ENCODE measurements at regions not wholly inside any gene's neighbourhood (a gene's known extent, or its start where the extent isn't known, plus 50 kb on each side); places are given as distances from the start of the nearest gene placed in this dataset.

DNA sequence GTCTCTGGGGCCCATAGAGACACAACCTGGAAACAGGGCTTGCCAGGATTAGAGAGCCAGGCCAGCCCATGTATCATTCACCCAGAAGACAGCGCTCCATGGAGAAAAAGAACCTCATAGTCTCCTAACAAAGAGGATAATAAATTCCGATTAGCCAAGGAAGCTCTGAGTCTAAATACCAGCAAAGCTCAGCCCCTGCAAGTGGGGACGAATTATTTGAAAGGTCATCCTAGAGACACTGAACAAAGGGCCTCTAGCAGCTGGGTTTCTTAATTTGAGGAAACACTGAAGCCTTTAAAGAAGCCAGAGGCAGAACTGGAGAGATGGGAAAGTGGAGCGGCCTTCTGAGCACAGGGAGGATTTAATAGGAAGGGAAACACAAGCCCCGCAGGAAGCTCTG lies 287.1 kb upstream of the ZNF462 start:
- DNase-seq = no peak

DNA sequence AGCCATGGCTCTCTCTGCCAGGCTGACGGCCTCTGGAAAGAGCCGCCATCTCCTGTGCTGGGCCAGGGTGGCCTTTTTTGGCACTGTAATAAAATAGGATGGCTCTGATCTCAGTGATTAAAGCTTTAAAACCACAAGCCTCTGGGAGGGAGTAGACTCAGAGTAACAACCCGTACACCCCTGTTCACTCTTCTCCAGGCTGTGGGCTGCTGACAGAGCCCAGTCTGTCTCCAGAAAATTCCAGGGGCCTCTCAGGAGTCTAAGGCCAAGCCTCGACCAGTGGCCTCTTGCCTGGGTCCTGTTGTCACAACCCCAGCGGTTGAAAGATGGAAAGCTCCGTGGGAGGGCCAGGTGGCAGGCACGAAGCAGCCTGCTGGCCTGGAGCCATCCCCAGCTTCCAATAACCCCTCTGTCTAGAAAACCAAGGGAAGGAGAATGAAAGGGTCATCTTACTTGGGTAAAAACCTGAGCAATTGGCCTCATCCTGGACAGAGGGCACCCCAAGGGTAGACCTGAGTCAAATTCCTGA lies 286.7 kb upstream of the ZNF462 start:
- DNase-seq = no peak

DNA sequence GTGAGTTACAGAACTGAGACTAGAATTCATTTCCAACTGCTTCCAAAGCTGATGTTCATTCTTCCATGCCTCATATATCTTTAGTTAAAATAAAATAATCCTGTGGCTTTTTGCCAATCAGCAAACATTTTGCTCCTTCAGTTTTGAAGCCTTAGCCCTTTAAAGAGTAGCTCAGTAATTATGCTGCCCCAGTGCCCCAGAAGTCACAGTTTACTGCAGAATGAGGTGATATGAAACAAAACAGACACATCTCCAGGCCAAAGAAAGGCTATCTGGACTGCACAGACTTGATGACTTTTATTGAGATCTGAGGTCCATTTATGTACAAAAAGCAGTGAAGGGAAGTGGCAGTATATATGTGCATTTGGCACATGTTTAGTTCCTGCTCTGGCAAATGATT lies 285.8 kb upstream of the ZNF462 start:
- no peak for DNase-seq

DNA sequence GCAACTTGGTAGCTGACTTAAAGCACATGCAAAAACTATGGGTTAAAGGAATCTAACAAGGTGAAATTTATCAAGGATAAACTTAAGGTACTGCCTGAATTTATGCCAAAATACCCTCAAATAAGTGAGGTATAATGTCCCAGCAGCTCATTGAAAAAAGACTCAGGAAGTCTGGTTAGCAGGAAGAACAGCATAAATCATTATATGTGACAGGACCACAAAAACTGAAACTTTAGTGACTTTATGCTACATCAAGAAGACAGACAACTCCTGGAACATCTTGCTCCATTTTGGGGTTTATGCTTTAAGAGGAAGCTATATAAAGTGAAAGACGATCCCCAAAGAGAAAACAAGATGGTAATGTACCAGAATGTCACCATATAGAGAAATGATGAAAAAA lies 282.4 kb upstream of the ZNF462 start:
- DNase-seq = no peak

DNA sequence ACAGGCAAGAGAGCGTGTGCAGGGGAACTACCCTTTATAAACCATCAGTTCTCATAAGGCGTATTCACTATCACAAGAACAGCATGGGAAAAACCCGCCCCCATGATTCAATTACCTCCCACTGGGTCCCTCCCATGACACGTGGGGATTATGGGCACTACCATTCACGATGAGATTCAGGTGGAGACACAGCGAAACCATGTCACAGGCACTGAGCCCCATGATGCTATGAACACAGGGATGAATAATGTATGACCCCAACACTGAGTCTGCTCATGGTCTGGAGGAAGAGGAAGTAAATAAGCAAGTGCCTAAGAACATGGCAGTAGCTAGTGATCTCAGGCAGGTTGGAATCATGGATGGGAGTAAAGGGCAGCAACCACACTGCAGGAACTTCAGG lies 281.0 kb upstream of the ZNF462 start:
- DNase-seq = no peak

DNA sequence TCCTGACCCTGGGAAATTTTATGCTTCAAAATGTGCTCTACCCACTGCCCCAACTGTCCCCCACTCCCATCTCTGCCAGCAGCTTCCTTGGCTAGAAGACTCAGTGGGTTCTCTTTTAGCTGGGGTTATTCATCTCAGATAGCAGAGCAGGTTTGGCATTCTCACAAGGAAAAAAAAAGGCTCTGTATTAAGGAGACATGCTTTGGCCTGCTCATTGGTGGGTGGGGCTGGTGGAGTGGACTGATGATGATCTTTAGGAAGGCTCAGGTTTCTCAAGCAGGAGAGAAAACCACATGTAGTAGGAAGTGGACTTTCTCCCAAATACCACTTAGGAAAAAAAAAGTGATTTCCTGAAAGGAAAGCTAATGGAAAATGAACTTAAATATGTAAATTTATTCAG lies 279.2 kb upstream of the ZNF462 start:
- no peak for DNase-seq

DNA sequence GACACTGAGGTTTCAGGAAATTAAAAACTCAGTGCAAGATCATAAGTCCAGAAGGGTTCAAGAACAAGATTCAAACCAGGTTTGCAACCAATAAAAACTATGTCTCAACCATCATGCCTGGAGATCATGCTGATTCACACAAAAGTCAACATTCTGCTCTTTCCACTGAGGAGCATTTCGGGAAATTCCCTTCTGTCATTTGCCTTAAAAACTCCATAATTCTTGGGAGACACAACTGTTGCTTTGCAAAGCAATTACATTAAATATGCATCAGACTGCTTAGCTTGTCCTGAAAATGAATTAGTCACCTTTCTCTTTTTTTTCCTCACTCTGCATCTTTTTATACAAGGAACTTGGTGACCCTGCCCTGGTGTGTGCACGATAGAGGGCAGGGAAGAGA lies 275.9 kb upstream of the ZNF462 start:
- no peak for DNase-seq

DNA sequence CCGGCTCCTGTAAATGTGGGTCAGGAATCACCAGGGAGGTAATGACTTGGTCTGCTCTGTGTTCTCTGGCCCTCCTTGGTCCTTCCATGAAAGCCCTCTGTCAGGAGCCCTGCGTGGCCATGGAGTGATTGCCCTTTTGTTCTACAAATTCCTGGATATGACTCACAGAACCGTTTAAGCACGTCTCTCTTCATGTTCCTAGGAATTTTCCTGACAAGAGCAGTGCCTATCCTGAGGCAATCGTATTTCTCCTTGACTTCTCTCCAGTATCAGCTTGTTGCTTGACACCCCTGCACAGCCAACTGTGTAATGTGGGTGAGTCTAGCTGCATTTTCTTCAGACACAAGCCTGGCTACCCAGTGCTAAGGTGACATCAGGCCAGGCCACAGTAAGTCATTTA lies 274.3 kb upstream of the ZNF462 start:
- no peak for DNase-seq

DNA sequence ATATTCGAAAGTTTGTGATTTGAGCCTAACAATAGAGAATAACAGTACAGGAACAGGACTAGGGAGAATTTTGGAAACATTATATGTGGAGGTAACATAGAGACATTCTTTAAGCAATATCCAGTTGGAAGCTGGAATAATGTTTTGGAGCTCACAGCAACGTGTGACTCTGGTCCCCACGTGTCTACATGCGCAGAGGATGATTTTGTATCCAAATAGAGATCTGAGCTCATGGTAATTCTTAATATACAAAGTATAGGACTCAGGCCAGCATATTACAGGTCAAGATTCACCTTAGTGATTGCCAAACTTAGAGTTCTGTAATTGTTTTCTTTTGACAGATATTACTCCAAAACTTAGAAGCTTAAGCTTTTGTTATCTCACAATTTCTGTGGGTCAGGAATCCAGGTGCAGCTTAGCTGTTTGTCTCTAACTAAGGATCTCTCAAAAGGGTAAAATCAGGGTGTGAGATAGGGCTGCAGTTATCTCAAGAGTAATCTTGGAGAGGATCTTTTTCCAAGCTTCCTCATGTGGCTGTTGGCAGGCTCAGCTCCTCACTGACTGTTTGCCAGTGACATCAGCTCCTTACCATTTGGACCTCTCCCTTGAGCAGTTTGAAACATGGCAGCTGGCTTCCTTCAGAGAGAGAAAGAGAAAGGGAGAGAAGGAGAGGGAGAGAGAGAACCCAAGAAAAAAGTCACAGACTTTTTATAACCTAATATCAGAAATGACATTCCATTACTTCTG lies 272.0 kb upstream of the ZNF462 start:
- no peak for DNase-seq

DNA sequence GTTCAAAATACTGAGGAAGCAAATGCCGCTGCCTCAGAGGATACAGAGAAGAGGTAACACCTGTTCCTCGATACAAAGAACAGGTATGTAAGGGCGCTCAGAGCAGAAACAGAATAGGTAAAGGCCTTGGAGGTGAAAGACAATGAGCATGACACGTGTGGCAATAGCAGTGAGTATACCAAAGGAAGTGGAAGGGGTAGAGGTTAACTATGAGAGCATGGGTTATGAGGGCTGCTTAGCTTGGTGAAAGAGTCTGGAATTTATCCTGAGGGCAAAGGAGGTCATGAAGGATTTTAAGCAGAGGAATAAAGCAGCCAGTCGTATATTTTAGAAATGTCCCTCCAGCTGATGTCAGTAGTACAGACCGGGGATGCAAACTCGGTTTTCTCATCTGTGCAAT lies 269.8 kb upstream of the ZNF462 start:
- no peak for DNase-seq

DNA sequence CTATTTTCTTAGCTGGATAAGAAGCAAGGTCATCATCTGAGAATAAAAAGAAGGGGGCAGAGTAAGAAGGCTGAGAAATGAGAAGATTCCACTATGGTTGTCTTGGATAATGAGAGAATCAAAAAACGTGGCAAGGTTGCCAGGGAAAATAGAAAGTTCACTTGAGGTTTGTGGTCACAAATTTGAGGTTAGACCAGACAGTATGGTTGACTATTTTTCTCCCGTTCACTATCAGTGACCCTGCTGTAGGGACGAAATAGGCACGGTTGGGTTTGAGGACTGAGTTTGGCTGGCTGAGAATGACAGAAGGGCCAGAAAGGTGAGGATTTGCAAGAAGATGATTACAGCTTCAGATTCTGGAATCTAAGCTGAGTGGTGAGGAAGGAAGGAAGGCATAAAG lies 266.0 kb upstream of the ZNF462 start:
- no peak for DNase-seq

DNA sequence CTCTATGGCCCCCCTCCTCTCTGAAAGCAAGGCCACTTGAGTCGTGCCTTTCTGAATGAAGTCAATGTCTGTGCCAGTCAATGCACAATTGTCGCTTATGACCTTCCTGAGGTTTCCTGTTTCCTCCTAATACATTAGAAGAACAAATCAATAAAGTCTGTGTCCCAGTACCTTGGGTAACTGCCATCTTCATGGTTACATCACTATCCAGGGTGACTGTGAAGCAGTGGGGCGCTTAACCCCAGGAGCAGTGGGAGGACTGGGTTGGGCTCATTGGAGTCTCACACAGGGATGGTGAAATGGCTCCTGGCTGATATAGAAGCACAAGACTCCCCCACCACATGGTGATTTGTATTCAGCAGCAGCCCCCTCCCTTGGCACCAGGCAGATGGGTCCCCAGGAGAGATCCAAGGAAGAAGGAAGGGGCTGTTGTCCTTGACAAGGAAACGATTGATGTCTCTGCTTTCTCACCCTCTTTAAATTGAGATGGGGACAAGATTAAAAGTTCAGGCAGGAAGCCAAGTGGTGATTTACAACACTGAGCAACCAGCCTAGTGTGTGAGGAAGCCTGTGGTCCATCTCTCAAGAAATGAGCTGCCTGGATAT lies 261.9 kb upstream of the ZNF462 start:
- no peak for DNase-seq

DNA sequence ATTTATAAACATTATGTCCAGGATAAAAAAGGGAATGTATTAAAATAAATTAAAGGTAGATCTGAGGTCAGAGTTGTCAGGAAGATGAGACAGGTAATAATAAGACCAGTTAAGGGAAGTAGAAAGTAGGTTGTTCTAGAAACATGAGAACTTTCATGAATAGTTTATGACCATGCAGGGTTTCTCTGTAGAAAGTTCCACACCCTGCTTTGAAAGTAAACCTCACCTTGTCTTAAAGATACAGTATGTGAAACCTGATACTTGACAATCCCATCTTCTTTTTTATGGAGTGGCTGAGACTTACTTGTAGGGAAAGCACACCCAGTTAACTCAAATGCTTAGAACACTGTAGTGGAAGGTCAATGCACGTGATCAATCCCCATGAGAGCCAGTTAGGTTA lies 260.6 kb upstream of the ZNF462 start:
- no peak for DNase-seq

DNA sequence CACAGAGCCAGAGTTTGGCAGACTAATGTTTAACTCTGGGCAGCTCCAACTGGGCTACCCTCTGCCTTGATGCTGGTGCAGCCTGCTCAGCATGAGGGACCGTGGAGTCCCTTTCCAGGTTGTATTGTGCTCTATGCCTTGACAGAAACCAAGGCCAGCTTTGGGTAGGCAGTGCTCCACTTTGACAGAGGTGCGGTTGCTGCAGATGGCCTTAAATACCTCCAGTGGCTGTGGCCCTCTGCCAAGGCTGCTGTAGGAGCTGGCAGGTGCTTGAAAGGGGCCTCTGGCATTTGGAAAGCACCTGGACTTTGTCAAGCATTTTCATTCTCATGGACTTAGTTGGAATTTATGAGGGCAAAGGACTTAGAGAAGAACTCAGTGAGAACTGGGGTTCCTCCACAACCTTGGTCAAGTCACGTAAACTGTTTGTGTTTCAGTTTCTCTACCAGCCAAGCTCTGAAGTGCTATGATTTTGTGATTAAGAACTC lies 249.7 kb upstream of the ZNF462 start:
- no peak for DNase-seq

DNA sequence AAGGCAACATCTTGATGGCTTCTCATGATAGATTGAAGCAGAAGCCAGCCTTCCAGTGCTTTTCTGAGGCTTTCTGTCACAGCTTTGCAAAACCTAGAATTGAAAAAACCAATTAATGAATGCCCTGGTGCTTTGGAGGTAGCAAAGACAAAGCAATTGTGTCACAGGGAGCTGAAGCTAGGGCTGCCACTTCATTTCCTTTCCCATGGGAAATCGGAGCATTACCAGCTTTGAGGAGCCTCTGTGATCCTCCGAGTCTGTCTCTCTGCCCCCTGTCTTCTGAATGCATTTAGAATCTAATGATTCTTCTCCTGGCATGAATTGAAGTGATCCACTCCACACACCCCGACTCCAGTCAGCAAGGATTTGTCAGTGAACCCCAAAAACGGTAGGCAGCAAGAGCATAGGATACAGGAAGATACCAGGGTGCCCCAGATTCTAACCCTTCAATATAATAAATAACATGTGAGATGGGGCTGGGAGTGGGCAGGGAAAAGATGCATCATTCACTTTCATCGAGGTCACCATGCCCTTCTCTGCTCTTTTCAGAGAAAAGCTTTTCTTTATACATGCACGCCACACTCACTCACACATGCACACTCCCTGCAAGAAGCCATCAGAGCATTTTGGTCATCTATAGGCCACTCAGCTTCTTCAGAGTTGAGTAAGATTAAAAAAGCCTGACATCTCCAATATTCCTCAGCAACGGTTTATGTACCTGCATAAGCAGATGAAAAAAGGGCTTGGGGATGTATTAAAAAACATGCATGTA lies 247.7 kb upstream of the ZNF462 start:
- DNase-seq = no peak

DNA sequence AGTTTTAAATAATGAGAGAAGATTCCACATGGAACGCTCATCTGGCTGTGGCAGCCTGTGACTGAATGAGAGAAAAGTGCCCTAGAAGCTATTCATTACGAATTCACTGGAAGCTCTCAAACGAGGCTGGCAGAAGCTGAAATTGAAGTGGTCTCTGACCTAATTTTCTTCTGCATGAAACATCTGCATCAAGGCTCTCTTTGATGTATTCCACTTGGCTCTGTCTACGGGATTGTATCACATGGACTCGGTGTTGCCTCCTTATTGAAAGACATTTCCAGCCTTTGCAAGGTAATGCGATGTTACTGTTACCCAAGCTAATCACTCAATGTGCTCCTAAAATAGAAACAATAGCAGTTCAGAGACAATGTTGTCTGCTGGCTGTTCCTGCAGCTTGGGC lies 246.9 kb upstream of the ZNF462 start:
- DNase-seq = no peak

DNA sequence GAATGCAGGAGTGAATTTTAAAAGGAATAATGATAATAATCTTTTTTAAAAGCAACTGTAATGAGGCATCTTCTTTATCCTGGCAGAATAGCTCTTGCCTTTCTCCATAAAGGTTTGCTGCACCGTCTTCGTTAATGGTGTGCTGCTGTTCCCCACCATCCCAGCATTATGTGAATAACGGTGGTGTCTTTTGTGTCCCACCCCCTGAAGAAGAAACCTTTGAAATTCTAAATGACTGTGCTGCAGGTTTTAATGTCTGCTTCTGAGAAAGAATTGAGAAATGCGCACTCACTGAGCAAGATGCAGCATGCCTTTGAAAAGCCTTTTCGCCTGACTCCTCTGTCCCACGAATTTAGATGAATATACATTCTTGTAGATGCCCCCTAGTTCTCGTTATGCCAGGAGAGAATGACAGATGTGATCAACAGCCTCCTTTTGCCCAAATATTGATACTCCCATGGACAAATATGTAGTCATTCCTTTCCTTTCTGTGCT lies 246.1 kb upstream of the ZNF462 start:
- DNase-seq = no peak

DNA sequence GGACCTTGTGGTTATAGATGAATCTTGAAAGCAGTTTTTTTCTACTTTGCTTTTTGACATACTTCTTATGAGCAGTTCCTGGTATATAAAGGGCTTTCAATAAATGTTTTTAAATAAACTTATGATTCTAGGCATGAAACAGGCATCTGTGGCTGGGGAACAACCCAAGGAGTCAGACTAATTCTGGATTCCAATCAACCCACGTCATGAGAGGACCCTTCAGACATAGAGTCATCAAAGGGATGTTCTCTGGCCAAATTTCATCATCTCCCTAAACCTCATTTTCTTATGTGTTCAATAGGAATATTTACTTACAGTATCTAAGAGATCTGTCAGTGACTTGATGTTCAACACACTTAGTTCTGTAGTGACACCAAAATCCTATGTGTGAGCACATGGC lies 243.8 kb upstream of the ZNF462 start:
- no peak for DNase-seq

DNA sequence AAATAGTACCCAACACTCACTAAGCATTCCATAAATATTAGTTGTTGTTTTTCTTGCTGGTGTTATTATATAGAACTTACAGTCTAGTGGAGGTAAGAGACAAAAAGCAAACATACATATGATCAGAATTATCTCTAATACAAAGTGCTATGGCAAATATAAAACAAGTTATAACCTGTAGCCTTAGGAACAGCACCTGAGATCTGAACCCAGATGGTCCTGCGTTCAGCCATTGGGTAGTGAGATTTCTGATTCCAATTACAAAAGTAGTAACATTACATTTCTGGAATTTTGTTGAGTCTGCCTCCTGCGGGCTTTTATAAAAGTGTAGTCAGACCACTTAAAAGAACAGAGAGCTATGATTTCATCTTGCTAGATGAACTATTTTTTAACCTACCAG lies 242.9 kb upstream of the ZNF462 start:
- no peak for DNase-seq

DNA sequence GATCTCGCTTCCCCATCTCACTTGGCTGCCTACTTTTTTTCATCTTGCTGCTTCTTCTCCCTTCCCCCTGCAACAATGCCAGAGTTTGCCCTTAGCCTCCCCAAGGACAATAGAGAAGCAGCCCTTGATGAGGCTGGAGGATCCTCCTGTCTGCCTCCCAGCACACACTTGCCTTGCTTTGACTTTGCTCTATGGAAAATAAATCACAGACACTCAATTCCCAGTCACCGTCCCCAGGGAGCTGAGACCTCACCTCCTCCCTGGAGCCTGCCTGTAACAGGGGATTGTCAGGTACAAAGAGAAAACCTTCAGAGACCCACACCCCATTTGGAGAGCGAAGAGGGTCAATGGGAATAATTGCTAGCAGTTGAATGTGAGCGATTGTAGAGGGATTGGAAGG lies 242.1 kb upstream of the ZNF462 start:
- DNase-seq = no peak

DNA sequence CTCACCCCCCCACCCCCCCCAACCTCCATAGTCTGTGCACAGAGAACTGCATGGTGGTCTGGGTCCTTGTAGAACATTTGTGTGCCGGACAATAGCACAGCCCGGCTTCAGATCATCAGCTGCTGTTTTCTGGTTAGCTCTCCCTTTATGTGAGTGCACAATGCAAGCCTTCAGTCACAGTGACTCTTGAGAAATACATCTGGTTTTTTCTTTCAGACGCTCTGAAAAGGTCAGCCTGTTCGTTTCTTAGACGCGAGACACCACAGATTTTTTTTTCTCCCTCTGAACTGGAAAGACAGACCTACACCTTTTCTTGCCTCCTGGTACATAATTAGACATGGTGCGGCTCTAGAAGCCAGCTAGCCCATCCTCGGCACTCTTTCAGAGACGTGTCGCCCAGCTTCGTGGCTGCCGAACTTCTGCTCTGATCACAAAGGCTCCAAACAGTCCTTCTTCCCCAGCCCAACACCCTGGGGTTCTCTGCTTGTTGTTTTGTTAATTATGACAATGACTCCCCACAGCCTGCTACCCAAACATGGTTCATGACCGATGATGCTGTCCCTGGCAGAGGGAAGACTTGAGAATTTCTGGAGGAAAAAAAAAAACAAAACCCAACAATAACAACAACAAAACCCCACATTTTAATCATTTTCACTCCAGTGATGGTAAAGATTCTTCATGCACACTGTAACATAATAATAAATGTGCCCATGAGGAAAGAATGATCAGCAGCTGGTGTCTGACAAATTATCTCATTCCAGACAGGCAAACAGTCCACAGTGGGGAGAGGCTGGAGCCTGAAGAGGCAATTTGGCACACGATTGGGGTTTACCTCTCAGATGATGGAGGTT lies 241.4 kb upstream of the ZNF462 start:
- no peak for DNase-seq

DNA sequence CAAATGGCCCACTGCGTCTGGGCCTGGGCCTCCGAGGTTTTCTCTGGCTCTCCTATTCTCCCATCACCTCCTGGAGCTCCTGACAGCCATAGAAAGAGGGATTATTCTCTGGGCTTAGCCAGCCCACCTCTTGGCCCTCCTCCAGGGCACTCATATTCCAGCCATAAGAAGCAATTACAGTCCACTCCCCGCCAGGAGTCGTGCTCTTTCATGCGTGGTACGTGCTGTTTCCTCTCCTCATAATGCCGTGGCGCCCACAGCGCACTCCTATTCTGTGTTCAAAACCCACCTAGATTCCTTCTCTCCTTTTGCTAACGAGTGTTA lies 240.8 kb upstream of the ZNF462 start:
- no peak for DNase-seq

DNA sequence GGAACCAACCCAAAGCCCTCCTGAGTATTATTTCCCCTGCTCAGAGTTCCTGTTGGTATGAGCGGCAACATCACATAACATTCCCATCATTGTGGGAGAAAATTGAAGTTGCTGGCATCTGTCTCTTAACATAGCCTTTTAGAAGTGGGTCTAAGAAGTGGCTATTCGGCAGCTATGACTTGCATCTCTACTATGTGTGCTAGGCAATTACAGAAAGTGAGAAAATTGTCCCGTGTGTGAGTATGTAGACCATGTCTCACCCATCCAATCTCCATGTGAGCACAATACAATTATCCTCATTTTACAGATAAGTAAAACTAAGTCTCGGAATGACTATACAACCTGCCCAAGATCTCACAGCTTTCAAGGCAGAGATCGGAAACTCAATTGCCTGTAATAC lies 239.4 kb upstream of the ZNF462 start:
- no peak for DNase-seq
